ENCODE measurements at regions not wholly inside any gene's neighbourhood (a gene's known extent, or its start where the extent isn't known, plus 50 kb on each side); places are given as distances from the start of the nearest gene placed in this dataset.

GRCh38 chr5:74028976-74029375 is 403.0 kb downstream of the ARHGEF28 start:
- H3K4me3 ChIP-seq (ENCODE audit: low read depth, low read length) = no peak overlapping the region
- no peak overlapping the region for H3K27ac ChIP-seq (ENCODE audit: extremely low read depth, low read depth, low read length)
- TF ChIP-seq, protein P1, sequence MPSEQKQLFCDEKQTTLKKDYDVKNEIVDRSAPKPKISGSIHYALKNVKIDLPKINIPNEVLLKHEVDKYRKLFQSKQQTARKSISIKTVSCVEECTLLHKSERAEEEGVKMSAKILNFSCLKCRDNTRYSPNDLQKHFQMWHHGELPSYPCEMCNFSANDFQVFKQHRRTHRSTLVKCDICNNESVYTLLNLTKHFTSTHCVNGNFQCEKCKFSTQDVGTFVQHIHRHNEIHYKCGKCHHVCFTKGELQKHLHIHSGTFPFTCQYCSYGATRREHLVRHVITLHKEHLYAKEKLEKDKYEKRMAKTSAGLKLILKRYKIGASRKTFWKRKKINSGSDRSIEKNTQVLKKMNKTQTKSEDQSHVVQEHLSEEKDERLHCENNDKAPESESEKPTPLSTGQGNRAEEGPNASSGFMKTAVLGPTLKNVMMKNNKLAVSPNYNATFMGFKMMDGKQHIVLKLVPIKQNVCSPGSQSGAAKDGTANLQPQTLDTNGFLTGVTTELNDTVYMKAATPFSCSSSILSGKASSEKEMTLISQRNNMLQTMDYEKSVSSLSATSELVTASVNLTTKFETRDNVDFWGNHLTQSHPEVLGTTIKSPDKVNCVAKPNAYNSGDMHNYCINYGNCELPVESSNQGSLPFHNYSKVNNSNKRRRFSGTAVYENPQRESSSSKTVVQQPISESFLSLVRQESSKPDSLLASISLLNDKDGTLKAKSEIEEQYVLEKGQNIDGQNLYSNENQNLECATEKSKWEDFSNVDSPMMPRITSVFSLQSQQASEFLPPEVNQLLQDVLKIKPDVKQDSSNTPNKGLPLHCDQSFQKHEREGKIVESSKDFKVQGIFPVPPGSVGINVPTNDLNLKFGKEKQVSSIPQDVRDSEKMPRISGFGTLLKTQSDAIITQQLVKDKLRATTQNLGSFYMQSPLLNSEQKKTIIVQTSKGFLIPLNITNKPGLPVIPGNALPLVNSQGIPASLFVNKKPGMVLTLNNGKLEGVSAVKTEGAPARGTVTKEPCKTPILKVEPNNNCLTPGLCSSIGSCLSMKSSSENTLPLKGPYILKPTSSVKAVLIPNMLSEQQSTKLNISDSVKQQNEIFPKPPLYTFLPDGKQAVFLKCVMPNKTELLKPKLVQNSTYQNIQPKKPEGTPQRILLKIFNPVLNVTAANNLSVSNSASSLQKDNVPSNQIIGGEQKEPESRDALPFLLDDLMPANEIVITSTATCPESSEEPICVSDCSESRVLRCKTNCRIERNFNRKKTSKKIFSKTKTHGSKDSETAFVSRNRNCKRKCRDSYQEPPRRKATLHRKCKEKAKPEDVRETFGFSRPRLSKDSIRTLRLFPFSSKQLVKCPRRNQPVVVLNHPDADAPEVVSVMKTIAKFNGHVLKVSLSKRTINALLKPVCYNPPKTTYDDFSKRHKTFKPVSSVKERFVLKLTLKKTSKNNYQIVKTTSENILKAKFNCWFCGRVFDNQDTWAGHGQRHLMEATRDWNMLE (tag by site-specific recombination; conservative IDR thresholded peaks at IDR 0.05; ENCODE audit: low read depth) = no peak
- TF ChIP-seq HOXA7 (CRISPR knock-in tag; IDR thresholded peaks at IDR 0.05; ENCODE audit: borderline replicate concordance) = no peak
- TF ChIP-seq ZNF544 (tag by site-specific recombination; IDR thresholded peaks at IDR 0.05) = no peak
- no peak for TF ChIP-seq ZNF175 (tag by site-specific recombination; IDR thresholded peaks at IDR 0.05)
- TF ChIP-seq ZNF155 (tag by site-specific recombination; IDR thresholded peaks at IDR 0.05) = no peak
- TF ChIP-seq PBX3 (CRISPR knock-in tag; IDR thresholded peaks at IDR 0.05) = no peak
- TF ChIP-seq ZNF350 (tag by site-specific recombination; IDR thresholded peaks at IDR 0.05) = no peak
- TF ChIP-seq, protein P2, sequence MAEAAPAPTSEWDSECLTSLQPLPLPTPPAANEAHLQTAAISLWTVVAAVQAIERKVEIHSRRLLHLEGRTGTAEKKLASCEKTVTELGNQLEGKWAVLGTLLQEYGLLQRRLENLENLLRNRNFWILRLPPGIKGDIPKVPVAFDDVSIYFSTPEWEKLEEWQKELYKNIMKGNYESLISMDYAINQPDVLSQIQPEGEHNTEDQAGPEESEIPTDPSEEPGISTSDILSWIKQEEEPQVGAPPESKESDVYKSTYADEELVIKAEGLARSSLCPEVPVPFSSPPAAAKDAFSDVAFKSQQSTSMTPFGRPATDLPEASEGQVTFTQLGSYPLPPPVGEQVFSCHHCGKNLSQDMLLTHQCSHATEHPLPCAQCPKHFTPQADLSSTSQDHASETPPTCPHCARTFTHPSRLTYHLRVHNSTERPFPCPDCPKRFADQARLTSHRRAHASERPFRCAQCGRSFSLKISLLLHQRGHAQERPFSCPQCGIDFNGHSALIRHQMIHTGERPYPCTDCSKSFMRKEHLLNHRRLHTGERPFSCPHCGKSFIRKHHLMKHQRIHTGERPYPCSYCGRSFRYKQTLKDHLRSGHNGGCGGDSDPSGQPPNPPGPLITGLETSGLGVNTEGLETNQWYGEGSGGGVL (tag by site-specific recombination; IDR thresholded peaks at IDR 0.05) = no peak
- TF ChIP-seq ZNF510 (tag by site-specific recombination; IDR thresholded peaks at IDR 0.05; ENCODE audit: insufficient replicate concordance) = no peak
- no peak for TF ChIP-seq ZNF701 (tag by site-specific recombination; IDR thresholded peaks at IDR 0.05)
- TF ChIP-seq ZNF626 (tag by site-specific recombination; IDR thresholded peaks at IDR 0.05) = no peak
- no peak for TF ChIP-seq ZXDB (tag by site-specific recombination; IDR thresholded peaks at IDR 0.05)
- no peak for TF ChIP-seq ZNF664 (tag by site-specific recombination; IDR thresholded peaks at IDR 0.05)
- H3K4me1 ChIP-seq (ENCODE audit: control insufficient read depth, insufficient read depth, low read length) = peaks cover 7% of the 10 kb centered on the region
- POLR2A ChIA-PET = no interaction called here
- CTCF ChIA-PET = interaction anchor here (0.5 to 0.9 kb wide), 3 partner anchors 12 to 620 kb away, joined by 3 to 7 read pairs (median 3); no protein-coding TSS in a partner anchor
- H3K9me3 ChIP-seq (ENCODE audit: control insufficient read depth, insufficient read depth, low read depth, low read length) = no peaks in the 10 kb centered on the region; the same call in 1 of the 2 replicates
- no peaks in the 10 kb centered on the region for H3K36me3 ChIP-seq (ENCODE audit: control insufficient read depth in 2 of 2, insufficient read depth in 1 of 2, low read length in 2 of 2)

- ChIA-PET POLR2A (interaction anchor here (0.6 kb wide), 1 partner anchor 115 kb away, joined by 8 read pairs; no protein-coding TSS in a partner anchor), CTCF (interaction anchor here (0.5 to 0.6 kb wide), 2 partner anchors 11 to 115 kb away, joined by 3 to 7 read pairs; no protein-coding TSS in a partner anchor)
- no peaks in the 10 kb centered on the region for H3K36me3 ChIP-seq (ENCODE audit: control insufficient read depth in 2 of 2, insufficient read depth in 1 of 2, low read length in 2 of 2)
- H3K4me1 ChIP-seq (ENCODE audit: control insufficient read depth, insufficient read depth, low read length) = peaks cover 7% of the 10 kb centered on the region
- no peak overlapping the region for H3K27ac ChIP-seq (ENCODE audit: extremely low read depth, low read depth, low read length)
- TF ChIP-seq SP7 (tag by site-specific recombination; IDR thresholded peaks at IDR 0.05) (peak; percentile 89), BCL11B (tag by site-specific recombination; IDR thresholded peaks at IDR 0.05; ENCODE audit: low read depth) (no peak), ZNF10 (tag by site-specific recombination; IDR thresholded peaks at IDR 0.05) (peak; percentile 80), FEZF1 (tag by site-specific recombination; IDR thresholded peaks at IDR 0.05) (0 out of 2 replicates have a peak, but pooled peaks have one; percentile 4), GLI2 (tag by site-specific recombination; IDR thresholded peaks at IDR 0.05; ENCODE audit: borderline replicate concordance, low read depth) (no peak), OSR2 (tag by site-specific recombination; IDR thresholded peaks at IDR 0.05) (peak; percentile 31; the same call in 1 of the 2 replicates), WT1 (tag by site-specific recombination; IDR thresholded peaks at IDR 0.05) (no peak), ZNF600 (tag by site-specific recombination; IDR thresholded peaks at IDR 0.05) (peak; percentile 51; the same call in 1 of the 2 replicates)
- TF ChIP-seq, protein P3, sequence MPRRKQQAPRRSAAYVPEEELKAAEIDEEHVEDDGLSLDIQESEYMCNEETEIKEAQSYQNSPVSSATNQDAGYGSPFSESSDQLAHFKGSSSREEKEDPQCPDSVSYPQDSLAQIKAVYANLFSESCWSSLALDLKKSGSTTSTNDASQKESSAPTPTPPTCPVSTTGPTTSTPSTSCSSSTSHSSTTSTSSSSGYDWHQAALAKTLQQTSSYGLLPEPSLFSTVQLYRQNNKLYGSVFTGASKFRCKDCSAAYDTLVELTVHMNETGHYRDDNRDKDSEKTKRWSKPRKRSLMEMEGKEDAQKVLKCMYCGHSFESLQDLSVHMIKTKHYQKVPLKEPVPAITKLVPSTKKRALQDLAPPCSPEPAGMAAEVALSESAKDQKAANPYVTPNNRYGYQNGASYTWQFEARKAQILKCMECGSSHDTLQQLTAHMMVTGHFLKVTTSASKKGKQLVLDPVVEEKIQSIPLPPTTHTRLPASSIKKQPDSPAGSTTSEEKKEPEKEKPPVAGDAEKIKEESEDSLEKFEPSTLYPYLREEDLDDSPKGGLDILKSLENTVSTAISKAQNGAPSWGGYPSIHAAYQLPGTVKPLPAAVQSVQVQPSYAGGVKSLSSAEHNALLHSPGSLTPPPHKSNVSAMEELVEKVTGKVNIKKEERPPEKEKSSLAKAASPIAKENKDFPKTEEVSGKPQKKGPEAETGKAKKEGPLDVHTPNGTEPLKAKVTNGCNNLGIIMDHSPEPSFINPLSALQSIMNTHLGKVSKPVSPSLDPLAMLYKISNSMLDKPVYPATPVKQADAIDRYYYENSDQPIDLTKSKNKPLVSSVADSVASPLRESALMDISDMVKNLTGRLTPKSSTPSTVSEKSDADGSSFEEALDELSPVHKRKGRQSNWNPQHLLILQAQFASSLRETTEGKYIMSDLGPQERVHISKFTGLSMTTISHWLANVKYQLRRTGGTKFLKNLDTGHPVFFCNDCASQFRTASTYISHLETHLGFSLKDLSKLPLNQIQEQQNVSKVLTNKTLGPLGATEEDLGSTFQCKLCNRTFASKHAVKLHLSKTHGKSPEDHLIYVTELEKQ (tag by site-specific recombination; IDR thresholded peaks at IDR 0.05; ENCODE audit: borderline replicate concordance) = peak; percentile 21; the same call in 1 of the 2 replicates
- H3K4me3 ChIP-seq (ENCODE audit: low read depth, low read length) = no peak overlapping the region
- no peaks in the 10 kb centered on the region; the same call in 1 of the 2 replicates for H3K9me3 ChIP-seq (ENCODE audit: control insufficient read depth, insufficient read depth, low read depth, low read length)
Measured at GRCh38 chr5:74028406-74028805, 402.4 kb downstream of the ARHGEF28 start.

Data from HEK293 (cell line).